H1 (cell line): ENCODE measurements at regions not wholly inside any gene's neighbourhood (a gene's known extent, or its start where the extent isn't known, plus 50 kb on each side); places are given as distances from the start of the nearest gene placed in this dataset.

Experiments
- CBX5 ChIP-seq: fragments of 300-800, 300-1000 bp; sonication (generic); IDR thresholded peaks from 2 replicates; pipeline ENCODE4 v1.7.1; 2016; ENCODE audit warnings: antibody characterized with exemption, low read length, low read depth
- CEBPB ChIP-seq: IDR thresholded peaks from 2 replicates; pipeline ENCODE4 v1.6.1; 2012; ENCODE audit warnings: low read depth, low read length
- CTCF ChIP-seq, 3 experiments: IDR thresholded peaks; 1 replicate in 2 of 3; 2 replicates in 1 of 3; pipeline versions ENCODE4 v1.5.1 to v1.6.1; 2011; ENCODE audit warnings: low read length in 3 of 3, mild to moderate bottlenecking in 3 of 3, inconsistent platforms in 2 of 3, low read depth in 1 of 3, moderate library complexity in 1 of 3; ENCODE audit not compliant: insufficient read depth in 1 of 3; ENCODE audit errors: control extremely low read depth in 1 of 3
- EP300 ChIP-seq, 2 experiments: IDR thresholded peaks; 1 replicate in 1 of 2; 2 replicates in 1 of 2; pipeline ENCODE4 v1.6.1; 2011 to 2012; ENCODE audit warnings: low read depth in 2 of 2, low read length in 2 of 2, mild to moderate bottlenecking in 2 of 2, borderline replicate concordance in 1 of 2, inconsistent platforms in 1 of 2, moderate library complexity in 1 of 2
- TAF1 ChIP-seq: IDR thresholded peaks from 2 replicates; pipeline ENCODE4 v1.6.1; 2011; ENCODE audit warnings: mild to moderate bottlenecking, low read depth, low read length

- TF ChIP-seq EP300 (IDR thresholded peaks at IDR 0.05; ENCODE audit: borderline replicate concordance in 1 of 2, low read depth in 2 of 2, low read length in 2 of 2) (no peak), TAF1 (no peak), CEBPB (no peak), CTCF (IDR thresholded peaks at IDR 0.05; ENCODE audit: control extremely low read depth in 1 of 3, insufficient read depth in 1 of 3, low read depth in 1 of 3, low read length in 3 of 3) (no peak), CBX5 (no peak)
Measured at GRCh38 chr5:68134033-68134668, 81.4 kb upstream of the PIK3R1 start.
